H1 (cell line): ENCODE measurements at regions not wholly inside any gene's neighbourhood (a gene's known extent, or its start where the extent isn't known, plus 50 kb on each side); places are given as distances from the start of the nearest gene placed in this dataset.

ENCODE experiments used
- JUND ChIP-seq: IDR thresholded peaks from 2 replicates; pipeline ENCODE4 v1.6.1; 2011; ENCODE audit warnings: mild to moderate bottlenecking, improper control_type of control experiment, low read length
- TF ChIP-seq, protein P1 (sequence below): IDR thresholded peaks from 2 replicates; pipeline ENCODE4 v1.6.1; 2011; ENCODE audit warnings: low read depth, mild to moderate bottlenecking, low read length; ENCODE audit not compliant: insufficient read depth

- TF ChIP-seq, protein P1, sequence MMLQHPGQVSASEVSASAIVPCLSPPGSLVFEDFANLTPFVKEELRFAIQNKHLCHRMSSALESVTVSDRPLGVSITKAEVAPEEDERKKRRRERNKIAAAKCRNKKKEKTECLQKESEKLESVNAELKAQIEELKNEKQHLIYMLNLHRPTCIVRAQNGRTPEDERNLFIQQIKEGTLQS: no peak
- TF ChIP-seq JUND: no peak
Observed at GRCh38 chr9:16210440-16210839, 657.6 kb downstream of the CCDC171 start (continued).
